NT2/D1 (cell line): ENCODE measurements at regions not wholly inside any gene's neighbourhood (a gene's known extent, or its start where the extent isn't known, plus 50 kb on each side); places are given as distances from the start of the nearest gene placed in this dataset.

ENCODE experiments used
- SUZ12 ChIP-seq: IDR thresholded peaks from 2 replicates; pipeline ENCODE4 v1.6.1; 2011; ENCODE audit not compliant: insufficient read length, insufficient read depth; ENCODE audit errors: extremely low read depth
- YY1 ChIP-seq: IDR thresholded peaks from 2 replicates; pipeline ENCODE4 v1.6.1; 2011; ENCODE audit not compliant: insufficient read length, insufficient read depth
- ZNF274 ChIP-seq: IDR thresholded peaks from 2 replicates; pipeline ENCODE4 v1.6.1; 2011; ENCODE audit warnings: mild to moderate bottlenecking, low read depth, low read length

DNA sequence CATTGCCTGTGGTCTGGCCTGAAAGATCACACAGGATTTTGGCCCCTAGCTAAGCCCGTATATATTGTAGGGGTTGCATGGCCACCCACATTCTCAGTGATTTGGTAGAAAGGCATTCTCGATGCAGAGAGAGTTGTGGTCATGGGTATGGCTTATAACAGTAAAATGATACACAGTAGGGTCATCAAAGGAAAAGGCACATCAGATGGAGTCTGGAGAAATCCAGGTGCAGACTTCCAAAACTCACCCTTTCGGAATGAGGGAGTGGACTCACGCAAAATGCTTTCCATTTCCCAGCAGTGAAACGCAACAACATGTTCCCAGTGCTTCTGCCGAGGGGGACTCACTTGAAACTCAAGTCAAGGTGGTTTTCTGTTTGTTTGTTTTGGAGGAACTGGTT, 802.5 kb upstream of the SLITRK1 start:
- TF ChIP-seq SUZ12 (no peak), YY1 (no peak), ZNF274 (no peak)
